ENCODE measurements at regions not wholly inside any gene's neighbourhood (a gene's known extent, or its start where the extent isn't known, plus 50 kb on each side); places are given as distances from the start of the nearest gene placed in this dataset.

DNA sequence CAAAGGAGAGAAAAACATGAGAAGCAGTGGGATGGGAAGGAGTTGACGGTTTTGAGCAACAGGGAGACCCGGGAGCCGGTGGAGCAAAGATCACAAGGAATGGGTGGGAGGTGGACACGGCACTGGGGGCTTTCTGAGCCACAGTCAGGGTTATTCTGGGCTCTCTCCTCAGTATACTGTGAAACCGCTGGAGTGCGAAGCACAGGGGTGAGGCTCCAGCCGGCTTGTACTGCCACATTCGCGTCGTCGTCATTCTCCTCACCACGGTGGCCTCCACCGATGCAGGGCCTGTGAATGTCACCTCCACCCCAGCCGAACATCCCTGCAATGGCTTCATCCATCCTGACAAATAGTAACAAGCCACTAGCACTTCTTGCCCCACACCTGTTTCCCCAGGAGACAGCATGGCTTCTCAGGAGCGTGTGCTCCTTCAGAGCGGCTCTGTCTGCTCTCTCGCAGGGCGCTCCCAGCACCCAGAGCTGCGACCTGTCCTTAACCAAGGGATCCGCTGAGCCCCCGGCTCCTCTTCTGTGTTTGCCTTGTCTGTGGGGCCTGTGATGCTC, 1165.3 kb downstream of the TBC1D22A start:
- Histone ChIP-seq H3K4me3 (ENCODE audit: low read depth in 1 of 5, low read length in 5 of 5) (no peak overlapping the region), H3K9me3 (ENCODE audit: control insufficient read depth in 5 of 5, low read length in 5 of 5) (peaks cover 0 to 12% (median 6%) of the 10 kb centered on the region in 5 donors), H3K9ac (ENCODE audit: low read length in 5 of 5) (no peak overlapping the region), H3K4me1 (ENCODE audit: control insufficient read depth in 5 of 5, insufficient read depth in 5 of 5, low read length in 5 of 5) (no peaks in the 10 kb centered on the region), H3K27ac (ENCODE audit: low read depth, low read length) (no peak overlapping the region), H3K27me3 (ENCODE audit: control insufficient read depth in 5 of 5, insufficient read depth in 4 of 5, low read length in 5 of 5) (peaks cover 0 to 7% (median 5%) of the 10 kb centered on the region in 5 donors), H3K36me3 (ENCODE audit: control insufficient read depth in 5 of 5, insufficient read depth in 5 of 5, low read length in 5 of 5) (no peaks in the 10 kb centered on the region)

- no peak overlapping the region for H3K9ac ChIP-seq (ENCODE audit: low read length in 5 of 5)
- peaks cover 0 to 12% (median 6%) of the 10 kb centered on the region in 5 donors for H3K9me3 ChIP-seq (ENCODE audit: control insufficient read depth in 5 of 5, low read length in 5 of 5)
- H3K27me3 ChIP-seq (ENCODE audit: control insufficient read depth in 5 of 5, insufficient read depth in 4 of 5, low read length in 5 of 5) = peaks cover 0 to 5% (median 2%) of the 10 kb centered on the region in 5 donors
- H3K4me3 ChIP-seq (ENCODE audit: low read depth in 1 of 5, low read length in 5 of 5) = no peak overlapping the region
- no peaks in the 10 kb centered on the region for H3K4me1 ChIP-seq (ENCODE audit: control insufficient read depth in 5 of 5, insufficient read depth in 5 of 5, low read length in 5 of 5)
- H3K36me3 ChIP-seq (ENCODE audit: control insufficient read depth in 5 of 5, insufficient read depth in 5 of 5, low read length in 5 of 5) = no peaks in the 10 kb centered on the region
- no peak overlapping the region for H3K27ac ChIP-seq (ENCODE audit: low read depth, low read length)
Measured at GRCh38 chr22:47923011-47923427, 1160.6 kb downstream of the TBC1D22A start.

GRCh38 chr22:47921906-47922305, 1159.5 kb downstream of the TBC1D22A start:
- H3K9me3 ChIP-seq (ENCODE audit: control insufficient read depth in 5 of 5, low read length in 5 of 5) = peaks cover 0 to 12% (median 6%) of the 10 kb centered on the region in 5 donors
- H3K9ac ChIP-seq (ENCODE audit: low read length in 5 of 5) = no peak overlapping the region
- no peaks in the 10 kb centered on the region for H3K4me1 ChIP-seq (ENCODE audit: control insufficient read depth in 5 of 5, insufficient read depth in 5 of 5, low read length in 5 of 5)
- no peak overlapping the region for H3K4me3 ChIP-seq (ENCODE audit: low read depth in 1 of 5, low read length in 5 of 5)
- H3K27me3 ChIP-seq (ENCODE audit: control insufficient read depth in 5 of 5, insufficient read depth in 4 of 5, low read length in 5 of 5) = peaks cover 0 to 5% (median 2%) of the 10 kb centered on the region in 5 donors
- H3K36me3 ChIP-seq (ENCODE audit: control insufficient read depth in 5 of 5, insufficient read depth in 5 of 5, low read length in 5 of 5) = no peaks in the 10 kb centered on the region
- no peak overlapping the region for H3K27ac ChIP-seq (ENCODE audit: low read depth, low read length)

DNA sequence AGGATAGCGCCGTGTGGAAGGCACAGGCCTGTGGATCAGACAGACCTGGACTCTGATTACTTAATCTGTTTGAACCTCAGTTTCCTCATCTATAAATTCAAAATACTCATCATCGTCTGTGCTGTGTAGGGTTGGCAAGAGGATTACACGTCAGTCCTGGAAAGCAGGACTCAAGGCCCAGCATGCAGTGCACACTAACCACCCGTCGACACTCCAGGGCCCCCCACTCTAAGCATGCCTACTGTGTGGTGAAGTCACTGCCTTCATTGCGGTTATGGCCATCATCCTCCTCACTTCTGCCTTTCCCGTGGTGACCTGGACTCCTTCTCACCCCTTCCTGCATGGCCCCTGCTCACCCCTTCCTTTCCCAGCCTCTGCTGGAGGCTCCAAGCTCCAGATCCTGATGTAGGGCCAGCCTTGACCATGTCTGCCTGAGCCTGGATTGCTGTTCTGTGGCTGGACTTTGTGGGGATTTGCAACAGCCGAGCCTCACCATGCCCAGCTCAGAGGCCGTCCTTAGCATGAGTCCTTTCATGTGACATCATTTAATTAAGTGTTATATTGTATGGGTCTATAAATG, 1158.0 kb downstream of the TBC1D22A start:
- H3K27me3 ChIP-seq (ENCODE audit: control insufficient read depth in 5 of 5, insufficient read depth in 4 of 5, low read length in 5 of 5) = peaks cover 0 to 2% (median 2%) of the 10 kb centered on the region in 5 donors
- H3K27ac ChIP-seq (ENCODE audit: low read depth, low read length) = no peak overlapping the region
- peaks cover 0 to 12% (median 6%) of the 10 kb centered on the region in 5 donors for H3K9me3 ChIP-seq (ENCODE audit: control insufficient read depth in 5 of 5, low read length in 5 of 5)
- no peaks in the 10 kb centered on the region for H3K36me3 ChIP-seq (ENCODE audit: control insufficient read depth in 5 of 5, insufficient read depth in 5 of 5, low read length in 5 of 5)
- no peak overlapping the region for H3K4me3 ChIP-seq (ENCODE audit: low read depth in 1 of 5, low read length in 5 of 5)
- H3K4me1 ChIP-seq (ENCODE audit: control insufficient read depth in 5 of 5, insufficient read depth in 5 of 5, low read length in 5 of 5) = no peaks in the 10 kb centered on the region
- no peak overlapping the region for H3K9ac ChIP-seq (ENCODE audit: low read length in 5 of 5)

GRCh38 chr22:47919893-47920292, 1157.4 kb downstream of the TBC1D22A start:
- no peaks in the 10 kb centered on the region for H3K4me1 ChIP-seq (ENCODE audit: control insufficient read depth in 5 of 5, insufficient read depth in 5 of 5, low read length in 5 of 5)
- H3K27me3 ChIP-seq (ENCODE audit: control insufficient read depth in 5 of 5, insufficient read depth in 4 of 5, low read length in 5 of 5) = peaks cover 0 to 5% (median 2%) of the 10 kb centered on the region in 5 donors
- H3K9me3 ChIP-seq (ENCODE audit: control insufficient read depth in 5 of 5, low read length in 5 of 5) = peaks cover 0 to 11% (median 6%) of the 10 kb centered on the region in 5 donors
- H3K9ac ChIP-seq (ENCODE audit: low read length in 5 of 5) = no peak overlapping the region
- no peaks in the 10 kb centered on the region for H3K36me3 ChIP-seq (ENCODE audit: control insufficient read depth in 5 of 5, insufficient read depth in 5 of 5, low read length in 5 of 5)
- H3K4me3 ChIP-seq (ENCODE audit: low read depth in 1 of 5, low read length in 5 of 5) = no peak overlapping the region
- H3K27ac ChIP-seq (ENCODE audit: low read depth, low read length) = no peak overlapping the region

DNA sequence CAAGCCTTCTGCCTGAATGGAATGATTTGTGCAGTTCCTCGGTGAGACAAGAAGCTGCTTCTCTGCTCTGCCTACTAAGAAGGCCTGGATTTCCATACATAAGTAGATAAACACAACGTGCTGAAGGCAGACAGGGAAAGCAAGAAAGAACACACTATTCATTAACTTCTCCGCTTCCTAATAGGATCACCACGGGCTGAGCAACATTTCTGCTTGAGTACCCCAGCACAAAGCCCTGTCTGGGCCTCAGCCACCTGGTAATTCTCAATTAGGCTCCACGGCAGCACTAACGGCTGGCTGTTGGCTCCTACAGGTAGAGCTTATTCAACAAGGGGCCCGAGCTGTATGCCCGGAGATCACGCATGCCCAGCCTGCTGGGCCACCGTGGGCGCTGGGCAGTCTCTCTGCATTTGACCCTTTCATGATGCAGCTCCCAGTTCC, 1156.6 kb downstream of the TBC1D22A start:
- H3K4me1 ChIP-seq (ENCODE audit: control insufficient read depth in 5 of 5, insufficient read depth in 5 of 5, low read length in 5 of 5) = no peaks in the 10 kb centered on the region
- no peak overlapping the region for H3K27ac ChIP-seq (ENCODE audit: low read depth, low read length)
- H3K9me3 ChIP-seq (ENCODE audit: control insufficient read depth in 5 of 5, low read length in 5 of 5) = peaks cover 0 to 5% (median 2%) of the 10 kb centered on the region in 5 donors
- peaks cover 0 to 5% (median 0%) of the 10 kb centered on the region in 5 donors for H3K27me3 ChIP-seq (ENCODE audit: control insufficient read depth in 5 of 5, insufficient read depth in 4 of 5, low read length in 5 of 5)
- no peaks in the 10 kb centered on the region for H3K36me3 ChIP-seq (ENCODE audit: control insufficient read depth in 5 of 5, insufficient read depth in 5 of 5, low read length in 5 of 5)
- no peak overlapping the region for H3K9ac ChIP-seq (ENCODE audit: low read length in 5 of 5)
- H3K4me3 ChIP-seq (ENCODE audit: low read depth in 1 of 5, low read length in 5 of 5) = no peak overlapping the region

DNA sequence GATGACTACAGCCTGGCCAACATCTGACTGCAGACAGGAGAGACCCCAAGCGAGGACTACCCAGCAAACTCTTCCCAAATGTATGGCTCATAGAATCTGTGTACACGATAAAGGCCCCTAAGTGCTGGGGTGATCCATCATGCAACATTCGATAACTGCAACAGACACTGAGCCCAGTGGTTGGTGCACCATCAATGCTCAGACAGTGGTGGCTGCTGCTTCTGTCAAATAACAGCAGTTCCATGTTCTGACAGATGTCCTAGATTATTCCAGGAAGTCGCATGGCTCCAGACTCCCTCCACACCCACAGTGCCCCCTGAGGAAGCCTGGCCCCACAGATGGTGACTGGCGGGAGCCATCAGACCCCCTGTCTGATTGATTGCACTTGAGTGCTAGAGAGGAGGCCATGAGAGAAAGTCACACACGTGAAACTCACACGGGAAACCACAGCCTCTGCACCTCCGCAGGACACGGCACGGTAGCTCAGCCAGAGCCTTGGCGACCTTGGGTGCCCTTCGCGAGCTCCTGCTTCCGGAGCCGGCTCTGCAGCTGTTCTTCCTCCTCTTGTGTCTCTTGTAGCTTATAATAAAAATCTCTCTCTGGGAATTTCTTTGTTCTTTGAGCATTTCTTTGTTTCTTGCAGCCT, 1155.9 kb downstream of the TBC1D22A start:
- H3K27me3 ChIP-seq (ENCODE audit: control insufficient read depth in 5 of 5, insufficient read depth in 4 of 5, low read length in 5 of 5) = peaks cover 0 to 5% (median 0%) of the 10 kb centered on the region in 5 donors
- H3K27ac ChIP-seq (ENCODE audit: low read depth, low read length) = no peak overlapping the region
- H3K9ac ChIP-seq (ENCODE audit: low read length in 5 of 5) = no peak overlapping the region
- no peaks in the 10 kb centered on the region for H3K36me3 ChIP-seq (ENCODE audit: control insufficient read depth in 5 of 5, insufficient read depth in 5 of 5, low read length in 5 of 5)
- H3K4me3 ChIP-seq (ENCODE audit: low read depth in 1 of 5, low read length in 5 of 5) = no peak overlapping the region
- H3K4me1 ChIP-seq (ENCODE audit: control insufficient read depth in 5 of 5, insufficient read depth in 5 of 5, low read length in 5 of 5) = no peaks in the 10 kb centered on the region
- H3K9me3 ChIP-seq (ENCODE audit: control insufficient read depth in 5 of 5, low read length in 5 of 5) = peaks cover 0 to 2% (median 0%) of the 10 kb centered on the region in 5 donors

GRCh38 chr22:47914481-47915097, 1152.1 kb downstream of the TBC1D22A start:
- Histone ChIP-seq H3K27me3 (ENCODE audit: control insufficient read depth in 5 of 5, insufficient read depth in 4 of 5, low read length in 5 of 5) (peaks cover 0 to 2% (median 0%) of the 10 kb centered on the region in 5 donors), H3K9ac (ENCODE audit: low read length in 5 of 5) (no peak overlapping the region), H3K9me3 (ENCODE audit: control insufficient read depth in 5 of 5, low read length in 5 of 5) (peaks cover 4 to 13% (median 8%) of the 10 kb centered on the region in 5 donors), H3K4me3 (ENCODE audit: low read depth in 1 of 5, low read length in 5 of 5) (no peak overlapping the region), H3K4me1 (ENCODE audit: control insufficient read depth in 5 of 5, insufficient read depth in 5 of 5, low read length in 5 of 5) (no peaks in the 10 kb centered on the region), H3K27ac (ENCODE audit: low read depth, low read length) (no peak overlapping the region), H3K36me3 (ENCODE audit: control insufficient read depth in 5 of 5, insufficient read depth in 5 of 5, low read length in 5 of 5) (no peaks in the 10 kb centered on the region)

DNA sequence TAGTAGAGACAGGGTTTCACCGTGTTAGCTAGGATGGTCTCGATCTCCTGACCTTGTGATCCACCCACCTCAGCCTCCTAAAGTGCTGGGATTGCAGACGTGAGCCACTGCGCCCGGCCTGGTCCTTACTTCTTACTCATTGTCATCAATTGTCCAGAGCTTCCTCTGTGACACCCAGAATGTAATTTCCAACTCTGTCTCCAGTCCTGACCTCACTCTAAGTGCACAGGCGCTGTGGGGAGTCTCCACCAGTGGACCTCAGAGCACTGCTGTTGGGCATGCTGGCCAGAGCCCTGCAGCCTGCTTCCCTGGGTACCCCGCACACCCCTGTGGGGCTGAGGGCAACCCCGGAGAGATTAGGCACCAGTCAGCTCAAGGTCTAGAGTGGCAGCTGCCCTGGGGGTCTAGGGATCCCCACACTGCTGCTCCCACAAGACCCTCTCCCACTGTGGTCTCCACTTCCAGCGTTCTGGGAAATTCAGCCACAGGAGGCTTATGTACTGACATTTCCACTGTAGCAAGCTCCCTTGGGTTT, 1140.3 kb downstream of the TBC1D22A start:
- Histone ChIP-seq H3K27me3 (ENCODE audit: control insufficient read depth in 5 of 5, insufficient read depth in 4 of 5, low read length in 5 of 5) (no peaks in the 10 kb centered on the region), H3K9me3 (ENCODE audit: control insufficient read depth in 5 of 5, low read length in 5 of 5) (peaks cover 0 to 4% (median 0%) of the 10 kb centered on the region in 5 donors), H3K9ac (ENCODE audit: low read length in 5 of 5) (no peak overlapping the region), H3K4me3 (ENCODE audit: low read depth in 1 of 5, low read length in 5 of 5) (no peak overlapping the region), H3K36me3 (ENCODE audit: control insufficient read depth in 5 of 5, insufficient read depth in 5 of 5, low read length in 5 of 5) (no peaks in the 10 kb centered on the region), H3K27ac (ENCODE audit: low read depth, low read length) (no peak overlapping the region), H3K4me1 (ENCODE audit: control insufficient read depth in 5 of 5, insufficient read depth in 5 of 5, low read length in 5 of 5) (no peaks in the 10 kb centered on the region)
